ENCODE measurements at regions not wholly inside any gene's neighbourhood (a gene's known extent, or its start where the extent isn't known, plus 50 kb on each side); places are given as distances from the start of the nearest gene placed in this dataset.
"Not testable (repeated sequence)": the region's sequence is repeated elsewhere in the genome, so short reads cannot be mapped to it uniquely, and the experiment has no call there.

- ATAC-seq: no peak
- CTCF ChIA-PET: no interaction called here
- Histone ChIP-seq H3K4me3 (no peak overlapping the region), H3K4me2 (no peak overlapping the region), H3K27ac (no peak overlapping the region), H3K9me3 (no peaks in the 10 kb centered on the region), H3K4me1 (no peaks in the 10 kb centered on the region)
- WGBS (ENCODE audit: missing lambda C conversion rate): 0% methylated on average over 2 of the region's 2 CpGs
- no peak for FAIRE-seq
- TF ChIP-seq RAD21 (conservative IDR thresholded peaks at IDR 0.05 in 1 of 2, IDR thresholded peaks at IDR 0.05 in 1 of 2) (no peak), REST (IDR thresholded peaks at IDR 0.05) (peak; percentile 73)
- POLR2A ChIA-PET: no interaction called here
- DNase-seq (ENCODE audit: low read depth in 1 of 2, low spot score in 1 of 2): peak in 1 of 2 experiments; percentile 1
Measured at GRCh38 chr16:60945225-60945624, 1091.0 kb downstream of the CDH8 start.

- H3K9me3 ChIP-seq; DNase-seq (ENCODE audit: low read depth in 1 of 2, low spot score in 1 of 2); H3K4me1 ChIP-seq; H3K4me3 ChIP-seq; ATAC-seq; H3K4me2 ChIP-seq; H3K27ac ChIP-seq; POLR2A ChIA-PET; FAIRE-seq; CTCF ChIA-PET: not testable (repeated sequence)
- WGBS (ENCODE audit: missing lambda C conversion rate): 10% methylated on average over 8 of the region's 10 CpGs
Measured at GRCh38 chr16:60936189-60936588, 1100.0 kb downstream of the CDH8 start.

- no peak for FAIRE-seq
- POLR2A ChIA-PET: no interaction called here
Measured at GRCh38 chr16:60932600-60932999, 1103.6 kb downstream of the CDH8 start.

GRCh38 chr16:60930291-60930690 is 1105.9 kb downstream of the CDH8 start:
- ATAC-seq: no peak
- 17% methylated on average over 5 of the region's 5 CpGs for WGBS (ENCODE audit: missing lambda C conversion rate)
- CTCF ChIA-PET: interaction anchor here (0.6 kb wide), 1 partner anchor 230 kb away, joined by 3 read pairs; no protein-coding TSS in a partner anchor
- Histone ChIP-seq H3K27ac (no peak overlapping the region), H3K9me3 (no peaks in the 10 kb centered on the region), H3K4me3 (no peak overlapping the region), H3K4me2 (no peak overlapping the region), H3K4me1 (no peaks in the 10 kb centered on the region)
- POLR2A ChIA-PET: no interaction called here
- no peak for DNase-seq (ENCODE audit: low read depth in 1 of 2, low spot score in 1 of 2)
- FAIRE-seq: no peak
- TF ChIP-seq NR3C1 (IDR thresholded peaks at IDR 0.05) (no peak), USF2 (IDR thresholded peaks at IDR 0.05) (no peak), ATOH8 (CRISPR knock-in tag; IDR thresholded peaks at IDR 0.05; ENCODE audit: low read depth) (no peak), HOXB13 (CRISPR knock-in tag; IDR thresholded peaks at IDR 0.05; ENCODE audit: low read depth) (no peak), E2F6 (IDR thresholded peaks at IDR 0.05; ENCODE audit: borderline replicate concordance, low read depth) (no peak), NFE2L2 (conservative IDR thresholded peaks at IDR 0.05; ENCODE audit: low read length) (no peak), MAX (IDR thresholded peaks at IDR 0.05) (no peak), EP300 (IDR thresholded peaks at IDR 0.05) (no peak), POLR2A (IDR thresholded peaks at IDR 0.05; ENCODE audit: low read length) (no peak), TP53 (CRISPR knock-in tag; IDR thresholded peaks at IDR 0.05) (no peak), CHD2 (IDR thresholded peaks at IDR 0.05; ENCODE audit: low read length, partially characterized antibody) (no peak), GATA3 (IDR thresholded peaks at IDR 0.05; ENCODE audit: borderline replicate concordance) (no peak)

More at GRCh38 chr16:60932600-60932999, 1103.6 kb downstream of the CDH8 start:
- 1% methylated on average over 3 of the region's 3 CpGs for WGBS (ENCODE audit: missing lambda C conversion rate)
- no peak overlapping the region for H3K4me2 ChIP-seq
- no peak overlapping the region for H3K4me3 ChIP-seq
- ATAC-seq (no peak), DNase-seq (ENCODE audit: low read depth in 1 of 2, low spot score in 1 of 2) (no peak)
- no peaks in the 10 kb centered on the region for H3K4me1 ChIP-seq
- no peak for TF ChIP-seq ZC3H11A (IDR thresholded peaks at IDR 0.05)
- TF ChIP-seq ZFP36 (IDR thresholded peaks at IDR 0.05; ENCODE audit: borderline replicate concordance, partially characterized antibody): no peak
- TF ChIP-seq TFCP2L1 (CRISPR knock-in tag; IDR thresholded peaks at IDR 0.05): no peak
- TF ChIP-seq HMGXB4 (CRISPR knock-in tag; IDR thresholded peaks at IDR 0.05; ENCODE audit: borderline replicate concordance): no peak
- no peak for TF ChIP-seq EHF (CRISPR knock-in tag; IDR thresholded peaks at IDR 0.05)
- no peak for TF ChIP-seq E2F6 (IDR thresholded peaks at IDR 0.05; ENCODE audit: borderline replicate concordance, low read depth)
- no peak for TF ChIP-seq MAZ (IDR thresholded peaks at IDR 0.05; ENCODE audit: borderline replicate concordance, low read depth, low read length)
- no peak for TF ChIP-seq FOSL2 (IDR thresholded peaks at IDR 0.05)
- no peak for TF ChIP-seq FOSL2 (CRISPR knock-in tag; IDR thresholded peaks at IDR 0.05)
- CTCF ChIA-PET: interaction anchor here (0.6 kb wide), 1 partner anchor 1134 kb away, joined by 3 read pairs; no protein-coding TSS in a partner anchor
- no peaks in the 10 kb centered on the region for H3K9me3 ChIP-seq
- H3K27ac ChIP-seq: no peak overlapping the region
